DMS114 treated with DMSO at 0.1 percent for 48 hours (cell line): ENCODE measurements at regions not wholly inside any gene's neighbourhood (a gene's known extent, or its start where the extent isn't known, plus 50 kb on each side); places are given as distances from the start of the nearest gene placed in this dataset.

Experiments used
- DNase-seq: peaks from one replicate; lab custom pipeline; 2025; ENCODE audit not compliant: unreplicated experiment; lab: John Stamatoyannopoulos, UW

GRCh38 chr12:88957358-88957757 lies 377.1 kb upstream of the KITLG start:
- DNase-seq, result no peak

GRCh38 chr12:88955531-88955930 lies 375.3 kb upstream of the KITLG start:
- DNase-seq, result no peak

GRCh38 chr12:88953029-88953586 lies 372.8 kb upstream of the KITLG start:
- DNase-seq, result no peak

GRCh38 chr12:88952562-88952942 lies 372.3 kb upstream of the KITLG start:
- no peak for DNase-seq

GRCh38 chr12:88951860-88952561 lies 371.7 kb upstream of the KITLG start:
- DNase-seq, result no peak

GRCh38 chr12:88951177-88951576 lies 370.9 kb upstream of the KITLG start:
- DNase-seq, result no peak

- DNase-seq, result no peak
Observed at GRCh38 chr12:88947486-88948043, 367.3 kb upstream of the KITLG start.

- DNase-seq, result no peak
Observed at GRCh38 chr12:88946372-88946997, 366.2 kb upstream of the KITLG start.

- DNase-seq, result no peak
Observed at GRCh38 chr12:88945051-88945732, 364.9 kb upstream of the KITLG start.

- no peak for DNase-seq
Observed at GRCh38 chr12:88944397-88944796, 364.1 kb upstream of the KITLG start.

GRCh38 chr12:88940854-88941253 lies 360.6 kb upstream of the KITLG start:
- DNase-seq, result no peak

GRCh38 chr12:88935856-88936255 lies 355.6 kb upstream of the KITLG start:
- no peak for DNase-seq

- DNase-seq, result no peak
Observed at GRCh38 chr12:88934163-88934747, 354.0 kb upstream of the KITLG start.

- DNase-seq, result no peak
Observed at GRCh38 chr12:88932457-88932856, 352.2 kb upstream of the KITLG start.

- DNase-seq, result no peak
Observed at GRCh38 chr12:88931598-88931997, 351.3 kb upstream of the KITLG start.

GRCh38 chr12:88925454-88925853 lies 345.2 kb upstream of the KITLG start:
- no peak for DNase-seq

GRCh38 chr12:88924162-88924561 lies 343.9 kb upstream of the KITLG start:
- no peak for DNase-seq

- DNase-seq, result no peak
Observed at GRCh38 chr12:88923631-88924030, 343.4 kb upstream of the KITLG start.

- no peak for DNase-seq
Observed at GRCh38 chr12:88922816-88923215, 342.5 kb upstream of the KITLG start.

- DNase-seq, result no peak
Observed at GRCh38 chr12:88921890-88922532, 341.7 kb upstream of the KITLG start.

GRCh38 chr12:88921434-88921833 lies 341.2 kb upstream of the KITLG start:
- no peak for DNase-seq
